OCI-LY1 (cell line): ENCODE measurements at regions not wholly inside any gene's neighbourhood (a gene's known extent, or its start where the extent isn't known, plus 50 kb on each side); places are given as distances from the start of the nearest gene placed in this dataset.

ENCODE experiments used
- H2AFZ ChIP-seq: fragments of 200-600 bp; sonication (generic), shearing (Covaris generic); 2 replicates; pipeline ENCODE4 v1.6.0; 2014; ENCODE audit warnings: antibody characterized with exemption, mild to moderate bottlenecking, low read length
- H3F3A ChIP-seq: fragments of 200-600 bp; sonication (generic), shearing (Covaris generic); 2 replicates; pipeline ENCODE4 v1.6.0; 2014; ENCODE audit warnings: mild to moderate bottlenecking, antibody characterized with exemption, low read length, moderate library complexity; ENCODE audit not compliant: insufficient read depth
- H3K27ac ChIP-seq: fragments of 200-600 bp; sonication (generic); 2 replicates; pipeline ENCODE4 v1.5.1; 2014; ENCODE audit warnings: low read length, mixed run types, mild to moderate bottlenecking, low read depth; ENCODE audit not compliant: poor library complexity, severe bottlenecking
- H3K27me3 ChIP-seq: fragments of 200-600 bp; sonication (generic); 2 replicates; pipeline ENCODE4 v1.6.0; 2014; ENCODE audit warnings: antibody characterized with exemption, mild to moderate bottlenecking, low read length, moderate library complexity; ENCODE audit not compliant: insufficient read depth
- H3K36me3 ChIP-seq: fragments of 200-600 bp; sonication (generic); 2 replicates; pipeline ENCODE4 v1.6.1; 2014; ENCODE audit warnings: mild to moderate bottlenecking, antibody characterized with exemption, low read length, moderate library complexity, mixed read lengths; ENCODE audit not compliant: insufficient read depth
- H3K4me1 ChIP-seq: fragments of 200-600 bp; sonication (generic); 2 replicates; pipeline ENCODE4 v1.5.1; 2014; ENCODE audit warnings: mild to moderate bottlenecking, low read length, moderate library complexity; ENCODE audit not compliant: insufficient read depth, severe bottlenecking
- H3K4me2 ChIP-seq: fragments of 200-600 bp; sonication (generic), shearing (Covaris generic); 2 replicates; pipeline ENCODE4 v1.6.1; 2014; ENCODE audit warnings: low read length
- H3K4me3 ChIP-seq: fragments of 200-600 bp; sonication (generic); 2 replicates; pipeline ENCODE4 v1.5.1; 2014; ENCODE audit warnings: low read length, low read depth, mild to moderate bottlenecking, mixed read lengths; ENCODE audit not compliant: poor library complexity, severe bottlenecking
- H3K79me2 ChIP-seq: fragments of 200-600 bp; shearing (Covaris generic); 2 replicates; pipeline ENCODE4 v1.6.1; 2016; ENCODE audit warnings: mixed run types, low read length, mixed read lengths; ENCODE audit not compliant: insufficient read depth
- H3K9ac ChIP-seq: fragments of 200-600 bp; sonication (generic), shearing (Covaris generic); 2 replicates; pipeline ENCODE4 v1.6.1; 2014; ENCODE audit warnings: mild to moderate bottlenecking, low read length, mixed read lengths
- H3K9me2 ChIP-seq: fragments of 200-600 bp; sonication (generic), shearing (Covaris generic); 2 replicates; pipeline ENCODE4 v1.6.1; 2014; ENCODE audit warnings: low read depth, mild to moderate bottlenecking, low read length, mixed read lengths
- H3K9me3 ChIP-seq: fragments of 200-600 bp; shearing (Covaris generic); 2 replicates; pipeline ENCODE4 v1.6.1; 2014; ENCODE audit warnings: low read length, mixed read lengths
- H4K20me1 ChIP-seq: fragments of 200-600 bp; sonication (generic), shearing (Covaris generic); 2 replicates; pipeline ENCODE4 v1.6.0; 2016; ENCODE audit warnings: mild to moderate bottlenecking, low read length; ENCODE audit not compliant: insufficient read depth
- CTCF ChIP-seq: fragments of 200-600 bp; sonication (generic), shearing (Covaris generic); IDR thresholded peaks from 2 replicates; pipeline ENCODE4 v1.5.1; 2017; ENCODE audit warnings: mild to moderate bottlenecking, antibody characterized with exemption, low read length, moderate library complexity, mixed read lengths
- EZH2 ChIP-seq: fragments of 200-600 bp; sonication (generic), shearing (Covaris generic); IDR thresholded peaks from 2 replicates; pipeline ENCODE4 v1.8.0; 2017; ENCODE audit warnings: borderline replicate concordance, mixed run types, mild to moderate bottlenecking, antibody characterized with exemption, low read length, moderate library complexity, mixed read lengths

GRCh38 chr20:60160451-60161145 is 202.4 kb downstream of the CDH26 start:
- TF ChIP-seq EZH2 (no peak), CTCF (no peak)
- H3K36me3 ChIP-seq: no peaks in the 10 kb centered on the region

GRCh38 chr20:60167812-60168211 is 209.6 kb downstream of the CDH26 start:
- H3F3A ChIP-seq: no peaks in the 10 kb centered on the region
- H3K9ac ChIP-seq: no peak overlapping the region
- H3K4me3 ChIP-seq: no peak overlapping the region
- no peak overlapping the region for H3K27ac ChIP-seq
- H4K20me1 ChIP-seq: no peaks in the 10 kb centered on the region
- H3K9me3 ChIP-seq: no peaks in the 10 kb centered on the region
- H3K79me2 ChIP-seq: no peaks in the 10 kb centered on the region
- no peak overlapping the region for H2AFZ ChIP-seq
- H3K4me1 ChIP-seq: no peaks in the 10 kb centered on the region
- H3K9me2 ChIP-seq: no peaks in the 10 kb centered on the region
- TF ChIP-seq CTCF: no peak
- no peak for TF ChIP-seq EZH2
- no peak overlapping the region for H3K4me2 ChIP-seq
- H3K27me3 ChIP-seq: no peaks in the 10 kb centered on the region
- H3K36me3 ChIP-seq: no peaks in the 10 kb centered on the region

More at GRCh38 chr20:60160451-60161145, 202.4 kb downstream of the CDH26 start:
- no peak overlapping the region for H3K4me2 ChIP-seq
- no peaks in the 10 kb centered on the region for H3K4me1 ChIP-seq
- no peak overlapping the region for H3K4me3 ChIP-seq
- no peaks in the 10 kb centered on the region for H3K9me2 ChIP-seq
- H3F3A ChIP-seq: no peaks in the 10 kb centered on the region
- no peak overlapping the region for H3K27ac ChIP-seq
- H2AFZ ChIP-seq: no peak overlapping the region
- H3K79me2 ChIP-seq: no peaks in the 10 kb centered on the region
- H4K20me1 ChIP-seq: no peaks in the 10 kb centered on the region
- no peak overlapping the region for H3K9ac ChIP-seq
- no peaks in the 10 kb centered on the region for H3K9me3 ChIP-seq
- H3K27me3 ChIP-seq: no peaks in the 10 kb centered on the region

GRCh38 chr20:60168963-60169362 is 210.7 kb downstream of the CDH26 start:
- no peaks in the 10 kb centered on the region for H3K4me1 ChIP-seq
- TF ChIP-seq CTCF: no peak
- no peak for TF ChIP-seq EZH2
- H3K9me3 ChIP-seq: no peaks in the 10 kb centered on the region
- no peaks in the 10 kb centered on the region for H4K20me1 ChIP-seq
- H3K4me2 ChIP-seq: no peak overlapping the region
- no peak overlapping the region for H3K27ac ChIP-seq
- no peak overlapping the region for H3K4me3 ChIP-seq
- H3K9ac ChIP-seq: no peak overlapping the region
- no peaks in the 10 kb centered on the region for H3K36me3 ChIP-seq
- H2AFZ ChIP-seq: no peak overlapping the region
- H3F3A ChIP-seq: no peaks in the 10 kb centered on the region
- no peaks in the 10 kb centered on the region for H3K27me3 ChIP-seq
- no peaks in the 10 kb centered on the region for H3K79me2 ChIP-seq
- H3K9me2 ChIP-seq: no peaks in the 10 kb centered on the region
